ENCODE measurements at regions not wholly inside any gene's neighbourhood (a gene's known extent, or its start where the extent isn't known, plus 50 kb on each side); places are given as distances from the start of the nearest gene placed in this dataset.

DNA sequence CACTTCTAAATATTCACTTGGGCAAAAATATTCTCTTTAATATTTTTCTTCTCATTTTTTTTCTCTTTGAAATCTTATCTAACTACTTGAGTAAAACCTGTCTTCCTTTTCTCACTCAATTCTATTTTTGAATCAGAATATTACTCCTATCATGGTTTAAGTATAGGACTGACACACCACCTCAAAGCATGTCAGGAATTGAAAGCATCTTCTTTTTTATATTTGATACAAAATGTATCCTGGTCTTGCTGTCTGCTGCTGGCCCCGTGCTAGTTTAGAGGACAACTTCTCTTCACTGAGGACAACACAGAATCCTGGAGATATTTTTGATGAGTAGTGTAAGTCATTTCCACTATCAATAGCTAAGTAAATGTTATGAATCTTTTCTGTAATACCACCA lies 383.6 kb downstream of the GADD45G start:
- TF ChIP-seq NFIC (IDR thresholded peaks at IDR 0.05) (no peak), EP300 (IDR thresholded peaks at IDR 0.05; ENCODE audit: borderline replicate concordance) (no peak)

DNA sequence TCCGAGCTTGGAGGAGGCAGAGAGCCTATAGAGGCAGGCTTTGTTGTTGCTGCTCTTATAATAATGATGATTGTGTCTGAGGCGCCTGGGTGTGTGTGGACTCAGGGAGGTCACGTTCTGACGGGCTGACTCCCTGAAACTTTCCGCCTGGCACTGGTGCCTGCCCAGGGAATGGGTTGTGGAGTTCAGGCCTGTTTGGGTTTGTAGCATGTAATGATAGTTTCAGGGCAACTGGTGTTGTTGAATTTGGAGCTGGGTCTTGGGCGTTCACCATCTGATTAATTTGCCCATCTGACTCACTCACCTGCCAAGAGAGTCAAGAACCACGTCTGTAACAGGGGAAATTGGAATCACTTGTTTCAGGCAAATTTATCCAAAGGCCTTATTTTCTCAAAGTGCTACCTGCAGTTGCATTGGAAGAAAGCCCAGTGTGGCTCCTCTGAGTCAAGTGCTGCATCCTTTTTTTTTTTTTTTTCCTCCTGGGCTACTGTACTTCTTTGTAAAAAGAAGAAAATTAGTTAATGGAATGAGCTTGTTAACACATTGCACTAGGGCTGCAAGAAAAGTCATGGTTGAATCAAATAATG lies 386.5 kb downstream of the GADD45G start:
- TF ChIP-seq TAF1 (IDR thresholded peaks at IDR 0.05; ENCODE audit: low read depth) (no peak), EGR1 (IDR thresholded peaks at IDR 0.05) (no peak), TEAD4 (IDR thresholded peaks at IDR 0.05) (no peak), RAD21 (IDR thresholded peaks at IDR 0.05; ENCODE audit: low read depth) (no peak)

DNA sequence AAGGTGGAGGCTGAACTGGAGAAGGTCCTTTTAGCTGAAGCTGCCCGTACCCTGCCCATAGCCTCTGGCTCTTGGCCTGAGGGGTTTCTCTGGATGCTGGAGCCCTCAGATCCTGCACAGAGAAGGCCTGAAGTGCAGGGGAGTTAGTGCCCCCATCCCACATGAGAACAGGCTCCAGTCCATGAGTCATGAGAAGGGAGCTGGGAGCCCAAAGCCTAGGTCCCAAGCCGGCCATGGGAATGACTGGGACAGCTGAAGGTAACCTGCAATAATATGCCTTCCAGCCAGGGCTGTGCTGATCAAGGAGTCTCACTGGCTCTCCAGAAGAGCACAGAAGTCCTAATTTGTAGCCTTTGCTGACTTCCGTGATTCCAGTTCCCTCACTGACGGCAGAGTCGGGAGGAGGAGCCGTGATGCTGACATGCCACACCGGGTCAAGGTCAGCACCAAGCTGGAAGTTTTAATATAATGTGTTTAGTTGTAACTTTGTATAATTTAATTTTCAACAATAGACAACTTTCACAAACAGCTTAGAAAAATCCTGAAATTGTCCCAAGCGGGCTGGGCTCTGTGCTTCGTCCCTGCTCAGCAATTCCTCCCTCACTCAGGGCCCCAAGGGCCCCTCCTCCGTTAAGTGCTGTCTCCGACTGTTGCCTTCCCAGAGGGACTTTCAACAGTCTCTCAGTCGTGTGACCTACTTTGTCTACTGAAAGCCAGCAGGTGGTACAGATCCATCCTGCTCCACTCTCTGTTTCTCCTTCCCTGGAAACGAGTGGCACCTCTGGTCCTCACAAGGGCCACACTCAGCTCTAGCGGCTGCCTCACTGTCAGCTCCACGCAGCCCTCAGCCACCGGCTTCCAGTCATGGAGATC lies 387.8 kb downstream of the GADD45G start:
- TF ChIP-seq TAF1 (IDR thresholded peaks at IDR 0.05; ENCODE audit: low read depth) (no peak), YY1 (IDR thresholded peaks at IDR 0.05; ENCODE audit: low read depth) (no peak), CREB1 (IDR thresholded peaks at IDR 0.05; ENCODE audit: low read depth) (no peak), FOXM1 (IDR thresholded peaks at IDR 0.05; ENCODE audit: borderline replicate concordance, low read depth) (no peak), EP300 (IDR thresholded peaks at IDR 0.05; ENCODE audit: borderline replicate concordance) (no peak)

DNA sequence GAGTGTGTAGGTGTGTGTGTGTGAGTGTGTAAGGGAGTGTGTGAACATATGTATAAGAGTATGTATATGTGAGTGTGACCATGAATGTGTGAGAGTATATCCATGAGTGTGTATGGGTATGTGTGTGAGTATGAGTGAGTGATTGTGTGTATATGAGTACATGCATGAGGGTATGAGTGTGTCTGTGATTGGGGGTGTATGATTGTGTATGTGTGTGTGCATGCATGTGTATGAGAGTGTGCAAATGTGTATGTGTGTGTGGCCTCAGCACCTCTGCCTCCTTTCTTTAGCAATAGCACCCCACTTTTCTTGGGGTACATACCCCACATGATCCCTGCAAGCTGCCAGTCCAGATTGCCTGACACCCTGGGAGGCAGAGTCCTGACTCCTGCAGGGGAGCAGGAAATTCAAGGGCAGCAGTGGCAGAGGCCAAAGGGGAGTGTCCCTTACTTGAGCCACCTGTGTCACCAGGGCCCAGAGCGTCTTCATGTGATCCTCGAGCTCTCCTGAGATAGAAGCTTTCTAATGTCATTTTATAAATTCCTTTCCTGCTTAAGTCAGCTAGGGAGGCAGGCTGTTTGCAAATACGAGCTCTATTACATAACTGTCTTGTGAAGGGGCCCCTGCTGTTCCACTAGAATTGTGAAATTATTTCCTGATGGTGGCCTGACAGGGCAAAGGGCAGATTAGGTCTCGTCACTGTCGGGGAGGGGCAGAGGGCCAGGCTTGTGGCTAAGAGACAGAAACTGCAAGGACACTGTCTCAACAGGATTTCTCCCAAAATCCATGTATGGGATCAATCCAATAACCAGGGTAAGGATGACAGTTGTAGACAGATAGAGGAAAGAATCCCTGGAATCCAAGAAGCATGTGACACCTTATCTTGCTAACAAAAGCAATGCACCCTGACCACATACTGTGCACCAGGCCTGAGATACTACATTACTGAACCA lies 389.1 kb downstream of the GADD45G start:
- TF ChIP-seq TEAD4 (IDR thresholded peaks at IDR 0.05) = no peak
- TF ChIP-seq CEBPB (IDR thresholded peaks at IDR 0.05) = 0 out of 2 replicates have a peak, but pooled peaks have one; percentile 25
- TF ChIP-seq TAF1 (IDR thresholded peaks at IDR 0.05; ENCODE audit: low read depth) = no peak

DNA sequence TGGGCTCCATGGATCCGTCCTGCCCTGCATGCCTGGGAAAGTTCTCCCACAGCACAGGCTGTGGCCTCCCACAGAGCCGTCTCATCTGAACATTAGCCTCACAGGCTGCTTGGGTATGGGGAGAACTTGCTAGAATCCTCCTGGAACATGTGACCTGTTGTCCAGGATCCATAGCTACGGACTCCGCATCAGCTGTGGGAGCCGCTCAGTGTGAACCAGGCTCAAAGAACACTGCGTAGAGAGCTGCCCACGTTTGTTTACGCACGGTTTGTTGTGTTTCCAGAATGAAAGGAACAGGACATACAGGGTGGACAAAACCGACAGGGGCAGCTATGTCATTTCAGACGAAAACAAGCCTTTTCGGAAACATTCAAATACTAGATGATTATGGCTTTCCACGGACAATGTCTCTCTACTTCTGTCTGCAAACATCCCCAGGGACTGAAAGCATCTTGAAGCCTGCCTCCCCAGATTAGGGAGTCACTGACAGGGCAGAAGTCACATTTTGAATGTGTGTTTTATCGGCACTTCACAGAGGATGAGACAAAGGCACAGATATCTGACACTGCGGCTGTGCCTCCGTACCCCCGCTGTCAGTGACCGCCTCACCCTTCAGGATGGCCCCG lies 390.3 kb downstream of the GADD45G start:
- TF ChIP-seq EGR1 (IDR thresholded peaks at IDR 0.05) = no peak
- TF ChIP-seq RAD21 (IDR thresholded peaks at IDR 0.05; ENCODE audit: low read depth) = no peak
- no peak for TF ChIP-seq YY1 (IDR thresholded peaks at IDR 0.05; ENCODE audit: low read depth)
- no peak for TF ChIP-seq EP300 (IDR thresholded peaks at IDR 0.05; ENCODE audit: borderline replicate concordance)
- no peak for TF ChIP-seq NFIC (IDR thresholded peaks at IDR 0.05)
- TF ChIP-seq, protein P1, sequence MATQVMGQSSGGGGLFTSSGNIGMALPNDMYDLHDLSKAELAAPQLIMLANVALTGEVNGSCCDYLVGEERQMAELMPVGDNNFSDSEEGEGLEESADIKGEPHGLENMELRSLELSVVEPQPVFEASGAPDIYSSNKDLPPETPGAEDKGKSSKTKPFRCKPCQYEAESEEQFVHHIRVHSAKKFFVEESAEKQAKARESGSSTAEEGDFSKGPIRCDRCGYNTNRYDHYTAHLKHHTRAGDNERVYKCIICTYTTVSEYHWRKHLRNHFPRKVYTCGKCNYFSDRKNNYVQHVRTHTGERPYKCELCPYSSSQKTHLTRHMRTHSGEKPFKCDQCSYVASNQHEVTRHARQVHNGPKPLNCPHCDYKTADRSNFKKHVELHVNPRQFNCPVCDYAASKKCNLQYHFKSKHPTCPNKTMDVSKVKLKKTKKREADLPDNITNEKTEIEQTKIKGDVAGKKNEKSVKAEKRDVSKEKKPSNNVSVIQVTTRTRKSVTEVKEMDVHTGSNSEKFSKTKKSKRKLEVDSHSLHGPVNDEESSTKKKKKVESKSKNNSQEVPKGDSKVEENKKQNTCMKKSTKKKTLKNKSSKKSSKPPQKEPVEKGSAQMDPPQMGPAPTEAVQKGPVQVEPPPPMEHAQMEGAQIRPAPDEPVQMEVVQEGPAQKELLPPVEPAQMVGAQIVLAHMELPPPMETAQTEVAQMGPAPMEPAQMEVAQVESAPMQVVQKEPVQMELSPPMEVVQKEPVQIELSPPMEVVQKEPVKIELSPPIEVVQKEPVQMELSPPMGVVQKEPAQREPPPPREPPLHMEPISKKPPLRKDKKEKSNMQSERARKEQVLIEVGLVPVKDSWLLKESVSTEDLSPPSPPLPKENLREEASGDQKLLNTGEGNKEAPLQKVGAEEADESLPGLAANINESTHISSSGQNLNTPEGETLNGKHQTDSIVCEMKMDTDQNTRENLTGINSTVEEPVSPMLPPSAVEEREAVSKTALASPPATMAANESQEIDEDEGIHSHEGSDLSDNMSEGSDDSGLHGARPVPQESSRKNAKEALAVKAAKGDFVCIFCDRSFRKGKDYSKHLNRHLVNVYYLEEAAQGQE (IDR thresholded peaks at IDR 0.05; ENCODE audit: low read depth) = no peak

DNA sequence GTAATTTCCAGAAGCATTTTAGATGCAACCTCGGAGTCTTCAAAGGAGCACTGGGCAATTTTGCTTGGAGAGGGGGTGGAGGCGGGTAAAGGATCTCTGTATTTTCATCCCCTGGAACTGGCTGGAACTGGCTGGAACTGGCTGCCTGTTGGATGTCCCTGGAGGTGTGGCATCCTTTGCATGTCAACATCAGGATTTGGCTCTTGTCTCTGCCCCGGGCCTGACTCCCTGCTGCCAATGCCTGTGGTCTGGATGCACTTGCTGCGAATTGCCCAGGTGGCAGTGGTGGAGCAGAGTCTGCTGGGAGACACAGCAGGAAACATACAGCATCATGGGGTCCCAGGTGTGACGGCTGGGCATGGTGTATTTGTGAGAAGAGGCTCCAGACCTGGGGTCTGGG lies 391.3 kb downstream of the GADD45G start:
- TF ChIP-seq, protein P2, sequence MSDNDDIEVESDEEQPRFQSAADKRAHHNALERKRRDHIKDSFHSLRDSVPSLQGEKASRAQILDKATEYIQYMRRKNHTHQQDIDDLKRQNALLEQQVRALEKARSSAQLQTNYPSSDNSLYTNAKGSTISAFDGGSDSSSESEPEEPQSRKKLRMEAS (IDR thresholded peaks at IDR 0.05) = no peak
- TF ChIP-seq YY1 (IDR thresholded peaks at IDR 0.05; ENCODE audit: low read depth) (no peak), NFIC (IDR thresholded peaks at IDR 0.05) (no peak)
- TF ChIP-seq, protein P1 (IDR thresholded peaks at IDR 0.05; ENCODE audit: low read depth) = no peak

DNA sequence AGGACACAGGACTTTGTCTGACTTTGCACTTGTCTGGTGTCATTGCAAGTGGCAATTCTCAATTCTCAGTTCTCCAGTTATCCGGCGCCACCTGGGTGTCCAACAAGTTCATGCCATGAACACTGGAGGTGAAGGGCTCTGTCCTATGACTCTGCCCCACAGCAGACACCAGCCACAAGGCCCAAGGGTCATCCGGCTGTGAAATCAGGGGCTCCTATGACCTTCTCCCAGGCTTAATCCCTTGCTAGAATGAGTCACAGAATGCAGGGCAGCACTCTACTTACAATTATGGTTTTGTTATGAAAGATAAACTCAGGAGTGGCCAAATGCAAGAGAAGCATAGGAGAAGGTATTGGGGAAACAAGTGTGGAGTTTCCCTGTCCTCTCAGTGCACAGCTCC lies 392.0 kb downstream of the GADD45G start:
- TF ChIP-seq, protein P1 (IDR thresholded peaks at IDR 0.05; ENCODE audit: low read depth) = no peak
- TF ChIP-seq CEBPB (IDR thresholded peaks at IDR 0.05) (no peak), RAD21 (IDR thresholded peaks at IDR 0.05; ENCODE audit: low read depth) (peak; percentile 62), NFIC (IDR thresholded peaks at IDR 0.05) (no peak), TCF12 (IDR thresholded peaks at IDR 0.05; ENCODE audit: low read depth) (no peak), EGR1 (IDR thresholded peaks at IDR 0.05) (no peak), FOXM1 (IDR thresholded peaks at IDR 0.05; ENCODE audit: borderline replicate concordance, low read depth) (no peak)
- TF ChIP-seq, protein P2 (IDR thresholded peaks at IDR 0.05) = no peak
